ENCODE measurements at regions not wholly inside any gene's neighbourhood (a gene's known extent, or its start where the extent isn't known, plus 50 kb on each side); places are given as distances from the start of the nearest gene placed in this dataset.

GRCh38 chr4:68724922-68725321 is 54.5 kb upstream of the UGT2B15 start:
- TF ChIP-seq YY1 (IDR thresholded peaks at IDR 0.05; ENCODE audit: low read depth) (no peak), NFIC (IDR thresholded peaks at IDR 0.05; ENCODE audit: borderline replicate concordance) (no peak), EZH2phosphoT487 (IDR thresholded peaks at IDR 0.05; ENCODE audit: borderline replicate concordance, low read depth) (no peak), FOSL2 (IDR thresholded peaks at IDR 0.05; ENCODE audit: borderline replicate concordance, low read depth) (no peak), MXI1 (IDR thresholded peaks at IDR 0.05; ENCODE audit: low read depth, low read length) (no peak), IRF3 (IDR thresholded peaks at IDR 0.05; ENCODE audit: low read depth, low read length) (no peak), CTCF (IDR thresholded peaks at IDR 0.05) (no peak), RCOR1 (IDR thresholded peaks at IDR 0.05; ENCODE audit: low read length) (no peak), FOXM1 (IDR thresholded peaks at IDR 0.05; ENCODE audit: low read depth) (no peak), MEF2A (IDR thresholded peaks at IDR 0.05; ENCODE audit: borderline replicate concordance, low read depth) (no peak), GATA2 (CRISPR knock-in tag; IDR thresholded peaks at IDR 0.05) (no peak), USF1 (IDR thresholded peaks at IDR 0.05; ENCODE audit: borderline replicate concordance, low read depth) (no peak), REST (IDR thresholded peaks at IDR 0.05; ENCODE audit: low read depth, low read length) (no peak)
- ChIA-PET CTCF (no interaction called here), POLR2A (no interaction called here)
- H3K4me1 ChIP-seq (ENCODE audit: control insufficient read depth in 1 of 2, insufficient read depth in 2 of 2, low read depth in 1 of 2, low read length in 1 of 2), result no peaks in the 10 kb centered on the region
- no peak overlapping the region for H2AFZ ChIP-seq (ENCODE audit: low read depth)
- H3F3A ChIP-seq (replicated peaks; ENCODE audit: insufficient read depth), result no peaks in the 10 kb centered on the region
- H3K4me2 ChIP-seq, result no peak overlapping the region
- H3K79me2 ChIP-seq (ENCODE audit: insufficient read depth), result no peaks in the 10 kb centered on the region
- WGBS (ENCODE audit: low lambda C conversion rate), result 17% methylated on average over 12 of the region's 12 CpGs
- H3K27ac ChIP-seq (ENCODE audit: low read depth in 2 of 2, low read length in 1 of 2), result no peak overlapping the region
- no peaks in the 10 kb centered on the region for H3K27me3 ChIP-seq (ENCODE audit: insufficient read depth)
- no peak for DNase-seq
- no peak overlapping the region for H3K4me3 ChIP-seq (ENCODE audit: low read depth in 2 of 2, low read length in 1 of 2)
- H3K36me3 ChIP-seq (replicated peaks in 1 of 2; ENCODE audit: control insufficient read depth in 1 of 2, insufficient read depth in 2 of 2, low read length in 1 of 2), result no peaks in the 10 kb centered on the region
- H3K9me3 ChIP-seq, result no peaks in the 10 kb centered on the region
- no peaks in the 10 kb centered on the region for H3K9me2 ChIP-seq
- no peak overlapping the region for H3K9ac ChIP-seq
- no peaks in the 10 kb centered on the region for H4K20me1 ChIP-seq (ENCODE audit: insufficient read depth)
